HUDEP-2 (cell line): ENCODE measurements at regions not wholly inside any gene's neighbourhood (a gene's known extent, or its start where the extent isn't known, plus 50 kb on each side); places are given as distances from the start of the nearest gene placed in this dataset.

Source experiments
- DNase-seq, 76 experiments: peaks; one replicate each; lab custom pipeline; 2025; ENCODE audit not compliant: unreplicated experiment in 76 of 76; lab: John Stamatoyannopoulos, UW

GRCh38 chr5:89289604-89290003 lies 406.6 kb upstream of the MEF2C start:
- DNase-seq: no peak

- no peak for DNase-seq
Measured at GRCh38 chr5:89287964-89288363, 405.0 kb upstream of the MEF2C start.

GRCh38 chr5:89286320-89286719 lies 403.3 kb upstream of the MEF2C start:
- no peak for DNase-seq

GRCh38 chr5:89283728-89284493 lies 400.9 kb upstream of the MEF2C start:
- no peak for DNase-seq

- no peak for DNase-seq
Measured at GRCh38 chr5:89282554-89283510, 399.8 kb upstream of the MEF2C start.

GRCh38 chr5:89281766-89282553 lies 399.0 kb upstream of the MEF2C start:
- no peak for DNase-seq

- DNase-seq: no peak
Measured at GRCh38 chr5:89281211-89281610, 398.2 kb upstream of the MEF2C start.

GRCh38 chr5:89280103-89281037 lies 397.4 kb upstream of the MEF2C start:
- DNase-seq: no peak

- no peak for DNase-seq
Measured at GRCh38 chr5:89279391-89280036, 396.5 kb upstream of the MEF2C start.

GRCh38 chr5:89277816-89278215 lies 394.8 kb upstream of the MEF2C start:
- DNase-seq: no peak

GRCh38 chr5:89276566-89277305 lies 393.8 kb upstream of the MEF2C start:
- DNase-seq: no peak

GRCh38 chr5:89275066-89275855 lies 392.3 kb upstream of the MEF2C start:
- no peak for DNase-seq

- DNase-seq: no peak
Measured at GRCh38 chr5:89273289-89273688, 390.3 kb upstream of the MEF2C start.

GRCh38 chr5:89270901-89271300 lies 387.9 kb upstream of the MEF2C start:
- no peak for DNase-seq

- no peak for DNase-seq
Measured at GRCh38 chr5:89269721-89270120, 386.7 kb upstream of the MEF2C start.

- DNase-seq: no peak
Measured at GRCh38 chr5:89268460-89268859, 385.5 kb upstream of the MEF2C start.

GRCh38 chr5:89267788-89268187 lies 384.8 kb upstream of the MEF2C start:
- no peak for DNase-seq
